Epithelial cell of esophagus (primary cell): ENCODE measurements at regions not wholly inside any gene's neighbourhood (a gene's known extent, or its start where the extent isn't known, plus 50 kb on each side); places are given as distances from the start of the nearest gene placed in this dataset.
A peak's percentile ranks its signal among the peaks of the same experiment; 100 is the strongest.
"Not testable (repeated sequence)": the region's sequence is repeated elsewhere in the genome, so short reads cannot be mapped to it uniquely, and the experiment has no call there.

ENCODE experiments used
- DNase-seq: peaks from one replicate; pipeline ENCODE4 v3.0.0; 2010; ENCODE audit warnings: low read depth
- H3K4me3 ChIP-seq: 2 replicates; pipeline ENCODE4 v1.5.1; 2011; ENCODE audit warnings: mild to moderate bottlenecking, low read length, control low read depth
- CTCF ChIP-seq: IDR thresholded peaks from 2 replicates; pipeline ENCODE4 v1.5.1; 2011; ENCODE audit warnings: low read depth, mild to moderate bottlenecking, low read length, control low read depth, inconsistent platforms; ENCODE audit not compliant: insufficient read depth; ENCODE audit errors: missing control alignments

GRCh38 chr12:105878964-105879363 is 259.8 kb downstream of the NUAK1 start:
- no peak overlapping the region for H3K4me3 ChIP-seq
- TF ChIP-seq CTCF, result no peak
- peak; percentile 34 for DNase-seq

- DNase-seq, result no peak
- no peak overlapping the region for H3K4me3 ChIP-seq
- TF ChIP-seq CTCF, result no peak
These were observed 257.8 kb downstream of the NUAK1 start for GRCh38 chr12:105880824-105881388.

- DNase-seq, result no peak
- no peak for TF ChIP-seq CTCF
- H3K4me3 ChIP-seq, result no peak overlapping the region
These were observed 256.4 kb downstream of the NUAK1 start for GRCh38 chr12:105882404-105882803.

GRCh38 chr12:105887131-105887530 is 251.6 kb downstream of the NUAK1 start:
- no peak overlapping the region for H3K4me3 ChIP-seq
- no peak for TF ChIP-seq CTCF
- DNase-seq, result no peak

- TF ChIP-seq CTCF, result no peak
- H3K4me3 ChIP-seq, result no peak overlapping the region
- no peak for DNase-seq
These were observed 250.1 kb downstream of the NUAK1 start for GRCh38 chr12:105888696-105889095.

GRCh38 chr12:105892362-105892910 is 246.3 kb downstream of the NUAK1 start:
- H3K4me3 ChIP-seq, result no peak overlapping the region
- no peak for TF ChIP-seq CTCF
- no peak for DNase-seq

GRCh38 chr12:105895197-105895832 is 243.4 kb downstream of the NUAK1 start:
- H3K4me3 ChIP-seq, DNase-seq: not testable (repeated sequence)
